ENCODE measurements at regions not wholly inside any gene's neighbourhood (a gene's known extent, or its start where the extent isn't known, plus 50 kb on each side); places are given as distances from the start of the nearest gene placed in this dataset.

DNA sequence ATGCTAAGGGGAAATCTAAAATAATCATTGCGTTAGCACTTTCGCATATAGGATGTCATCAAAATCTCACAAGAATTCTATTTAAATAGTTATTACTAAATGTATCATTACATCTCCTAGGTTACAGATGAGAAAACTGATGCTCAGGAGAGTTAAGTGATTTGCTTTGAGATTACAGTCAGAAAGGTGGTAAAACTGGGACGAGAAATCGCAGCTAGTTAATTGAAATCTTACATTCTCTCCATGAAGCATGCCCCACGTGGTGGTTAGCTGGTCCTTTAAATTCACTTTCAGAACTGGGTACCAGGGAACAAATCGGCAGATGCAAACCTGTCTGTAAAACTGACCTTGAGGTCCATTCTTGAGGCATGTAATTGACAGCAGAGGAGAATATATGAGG is 71.8 kb upstream of the PLEKHG7 start:
- H3K27ac ChIP-seq (ENCODE audit: low read depth in 1 of 2, low read length in 2 of 2) = no peak overlapping the region
- WGBS, 2 donors = 90 to 92% methylated on average over 6 of the region's 6 CpGs
- DNase-seq (no peak), ATAC-seq (ENCODE audit: low FRiP score) (no peak)
- H3K36me3 ChIP-seq (ENCODE audit: control insufficient read depth in 1 of 2, insufficient read depth in 2 of 2, low read length in 1 of 2) = no peaks in the 10 kb centered on the region
- no peaks in the 10 kb centered on the region for H3K27me3 ChIP-seq (ENCODE audit: control insufficient read depth in 1 of 2, insufficient read depth in 2 of 2, low read length in 1 of 2)
- no peaks in the 10 kb centered on the region for H3K9me3 ChIP-seq (ENCODE audit: control insufficient read depth, low read length)
- intact Hi-C loops (cut with DNase I) = no loop called here
- no peak overlapping the region for H3K4me3 ChIP-seq (ENCODE audit: low read length in 2 of 2)
- H3K4me1 ChIP-seq (ENCODE audit: control insufficient read depth in 1 of 2, insufficient read depth in 2 of 2, low read length in 2 of 2) = no peaks in the 10 kb centered on the region

DNA sequence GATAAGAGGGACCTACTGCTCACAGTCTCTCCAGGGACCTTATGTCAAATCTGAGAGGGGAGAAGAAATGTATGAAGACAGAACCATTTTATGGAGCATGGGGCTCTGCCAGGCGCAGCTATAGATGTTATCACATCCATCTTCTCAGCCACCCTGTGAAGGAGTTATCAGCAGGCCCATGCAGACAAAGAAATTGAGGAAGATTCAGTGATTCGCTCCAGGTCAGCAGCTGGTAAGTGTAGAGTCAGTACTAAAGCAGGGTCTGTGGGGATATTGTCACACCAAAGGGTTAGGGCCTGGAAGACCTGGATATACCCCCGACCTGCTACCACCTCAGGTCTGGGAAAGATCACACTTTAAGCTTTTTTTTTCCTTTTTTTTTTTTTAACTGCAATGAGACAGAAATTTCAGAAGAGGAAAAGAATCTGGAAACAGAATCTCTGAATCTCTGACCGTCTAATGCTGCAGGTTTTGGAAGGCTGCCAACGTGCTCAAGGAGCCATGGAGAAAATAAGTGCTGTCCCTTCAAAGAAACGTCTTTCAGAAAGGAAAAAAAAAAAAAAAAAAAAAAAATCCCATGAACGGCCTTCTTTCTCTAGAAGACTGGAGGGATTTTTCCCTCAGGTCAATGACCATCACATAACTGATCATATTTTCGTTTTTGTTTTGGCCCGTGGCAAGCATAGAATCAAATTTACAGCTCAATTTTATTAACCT is 73.3 kb upstream of the PLEKHG7 start:
- H3K9me3 ChIP-seq (ENCODE audit: control insufficient read depth, low read length) = no peaks in the 10 kb centered on the region
- no peaks in the 10 kb centered on the region for H3K27me3 ChIP-seq (ENCODE audit: control insufficient read depth in 1 of 2, insufficient read depth in 2 of 2, low read length in 1 of 2)
- ATAC-seq (ENCODE audit: low FRiP score) (no peak), DNase-seq (no peak)
- intact Hi-C loops (cut with DNase I) = no loop called here
- H3K27ac ChIP-seq (ENCODE audit: low read depth in 1 of 2, low read length in 2 of 2) = no peak overlapping the region
- WGBS, 2 donors = 45 to 47% methylated on average over 9 of the region's 9 CpGs
- no peak overlapping the region for H3K4me3 ChIP-seq (ENCODE audit: low read length in 2 of 2)
- H3K4me1 ChIP-seq (ENCODE audit: control insufficient read depth in 1 of 2, insufficient read depth in 2 of 2, low read length in 2 of 2) = no peaks in the 10 kb centered on the region
- no peaks in the 10 kb centered on the region for H3K36me3 ChIP-seq (ENCODE audit: control insufficient read depth in 1 of 2, insufficient read depth in 2 of 2, low read length in 1 of 2)

DNA sequence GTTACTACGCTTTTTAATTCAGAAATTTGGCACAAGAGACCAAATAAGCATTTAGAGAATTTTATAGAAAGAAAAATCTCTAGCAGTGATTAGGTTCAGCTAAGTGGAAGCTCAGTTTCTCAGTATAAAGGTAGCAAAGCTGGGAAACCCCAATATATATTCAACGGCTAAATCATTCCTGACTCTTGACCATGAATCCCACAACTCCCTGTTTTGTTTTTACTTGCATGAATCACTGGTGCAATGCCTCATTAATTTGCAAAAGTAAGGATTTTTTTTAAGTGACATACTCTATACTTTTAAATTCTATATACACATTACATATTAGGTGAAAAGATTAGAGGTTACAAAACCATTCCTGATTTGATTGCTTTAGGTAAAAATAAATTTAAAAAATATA is 74.3 kb upstream of the PLEKHG7 start:
- Histone ChIP-seq H3K9me3 (ENCODE audit: control insufficient read depth, low read length) (no peaks in the 10 kb centered on the region), H3K4me1 (ENCODE audit: control insufficient read depth in 1 of 2, insufficient read depth in 2 of 2, low read length in 2 of 2) (no peaks in the 10 kb centered on the region), H3K27ac (ENCODE audit: low read depth in 1 of 2, low read length in 2 of 2) (no peak overlapping the region), H3K36me3 (ENCODE audit: control insufficient read depth in 1 of 2, insufficient read depth in 2 of 2, low read length in 1 of 2) (no peaks in the 10 kb centered on the region), H3K27me3 (ENCODE audit: control insufficient read depth in 1 of 2, insufficient read depth in 2 of 2, low read length in 1 of 2) (no peaks in the 10 kb centered on the region), H3K4me3 (ENCODE audit: low read length in 2 of 2) (no peak overlapping the region)
- ATAC-seq (ENCODE audit: low FRiP score) = no peak
- DNase-seq = no peak
- 85 to 91% methylated on average over 2 of the region's 2 CpGs for WGBS, 2 donors
- intact Hi-C loops (cut with DNase I) = no loop called here

DNA sequence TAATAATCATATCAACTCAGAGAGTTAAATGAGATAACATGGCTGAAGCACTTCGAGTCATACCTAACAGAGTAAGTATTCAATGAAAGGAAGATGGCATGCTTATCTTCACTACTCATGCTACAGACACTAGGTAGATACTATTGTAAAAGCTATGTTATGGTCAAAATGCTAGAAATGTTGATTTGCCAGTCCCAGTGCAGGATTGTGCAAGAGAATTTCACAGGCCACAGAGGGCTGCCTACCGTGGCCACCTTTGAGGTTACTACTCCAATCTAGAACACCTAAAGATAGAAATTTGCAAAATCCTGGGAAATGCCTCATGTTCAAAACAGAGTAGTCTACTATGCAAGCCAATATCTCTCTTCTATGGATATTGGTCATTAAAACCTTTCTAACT is 75.3 kb upstream of the PLEKHG7 start:
- intact Hi-C loops (cut with DNase I) = no loop called here
- no peak overlapping the region for H3K4me3 ChIP-seq (ENCODE audit: low read length in 2 of 2)
- no peak for ATAC-seq (ENCODE audit: low FRiP score)
- no peak overlapping the region for H3K27ac ChIP-seq (ENCODE audit: low read depth in 1 of 2, low read length in 2 of 2)
- no peaks in the 10 kb centered on the region for H3K9me3 ChIP-seq (ENCODE audit: control insufficient read depth, low read length)
- 92 to 93% methylated on average over 2 of the region's 2 CpGs for WGBS, 2 donors
- no peaks in the 10 kb centered on the region for H3K36me3 ChIP-seq (ENCODE audit: control insufficient read depth in 1 of 2, insufficient read depth in 2 of 2, low read length in 1 of 2)
- H3K27me3 ChIP-seq (ENCODE audit: control insufficient read depth in 1 of 2, insufficient read depth in 2 of 2, low read length in 1 of 2) = no peaks in the 10 kb centered on the region
- DNase-seq = no peak
- no peaks in the 10 kb centered on the region for H3K4me1 ChIP-seq (ENCODE audit: control insufficient read depth in 1 of 2, insufficient read depth in 2 of 2, low read length in 2 of 2)

DNA sequence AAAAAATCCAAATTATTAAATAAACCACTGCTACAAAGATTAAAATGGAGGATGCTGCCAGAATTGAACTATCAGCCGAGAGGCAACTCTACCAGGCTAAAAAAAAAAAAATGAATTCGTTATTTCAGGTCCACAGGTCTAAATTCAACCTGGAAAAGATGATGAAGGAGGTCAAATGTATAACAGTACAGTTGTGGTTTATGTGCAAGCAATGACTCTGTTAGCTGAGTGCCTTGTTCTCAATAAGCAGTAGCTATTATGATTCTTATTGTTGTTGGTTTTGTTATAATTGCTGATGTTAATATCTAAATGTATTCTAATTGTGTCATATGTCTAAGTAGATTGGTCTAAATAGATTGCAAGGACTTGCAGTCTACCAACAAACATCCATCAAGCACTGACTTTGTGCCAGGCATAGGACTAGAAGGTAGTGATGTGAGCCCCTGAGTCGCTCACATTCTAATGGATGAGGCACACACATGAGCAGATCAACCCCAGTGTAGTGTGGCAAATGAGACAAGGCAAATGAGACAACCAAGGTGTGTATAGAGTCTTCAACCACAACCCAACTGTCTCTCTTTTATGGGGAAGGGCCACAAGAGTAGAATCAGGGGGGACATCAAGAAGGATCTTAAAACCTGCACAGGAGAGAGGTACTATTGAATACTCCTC is 77.0 kb upstream of the PLEKHG7 start:
- Histone ChIP-seq H3K9me3 (ENCODE audit: control insufficient read depth, low read length) (no peaks in the 10 kb centered on the region), H3K4me1 (ENCODE audit: control insufficient read depth in 1 of 2, insufficient read depth in 2 of 2, low read length in 2 of 2) (no peaks in the 10 kb centered on the region), H3K27me3 (ENCODE audit: control insufficient read depth in 1 of 2, insufficient read depth in 2 of 2, low read length in 1 of 2) (no peaks in the 10 kb centered on the region), H3K27ac (ENCODE audit: low read depth in 1 of 2, low read length in 2 of 2) (no peak overlapping the region), H3K36me3 (ENCODE audit: control insufficient read depth in 1 of 2, insufficient read depth in 2 of 2, low read length in 1 of 2) (no peaks in the 10 kb centered on the region), H3K4me3 (ENCODE audit: low read length in 2 of 2) (no peak overlapping the region)
- 83 to 84% methylated on average over 3 of the region's 3 CpGs for WGBS, 2 donors
- no peak for ATAC-seq (ENCODE audit: low FRiP score)
- intact Hi-C loops (cut with DNase I) = no loop called here
- DNase-seq = no peak

DNA sequence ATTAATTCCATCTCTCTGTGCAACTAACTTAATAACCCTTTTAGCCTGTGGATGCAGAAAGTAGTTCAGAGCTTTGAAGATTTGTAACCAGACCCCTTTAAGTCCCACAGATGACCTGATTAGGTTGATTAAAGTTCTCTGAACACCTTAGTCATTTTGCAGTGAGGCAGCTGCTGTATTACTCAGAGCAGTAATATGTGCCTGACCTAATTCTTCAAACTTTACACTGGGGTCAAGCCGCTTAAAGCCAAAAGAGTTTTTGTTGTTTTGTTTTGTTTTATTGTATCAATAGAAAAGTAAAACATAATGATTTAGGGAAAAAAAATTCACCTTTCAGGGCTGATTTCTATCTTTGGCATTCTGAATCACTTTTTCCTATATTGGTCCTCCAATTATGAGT is 78.6 kb upstream of the PLEKHG7 start:
- ATAC-seq (ENCODE audit: low FRiP score) (no peak), DNase-seq (no peak)
- 87 to 96% methylated on average over 1 of the region's 1 CpG for WGBS, 2 donors
- Histone ChIP-seq H3K4me3 (ENCODE audit: low read length in 2 of 2) (no peak overlapping the region), H3K27ac (ENCODE audit: low read depth in 1 of 2, low read length in 2 of 2) (no peak overlapping the region), H3K27me3 (ENCODE audit: control insufficient read depth in 1 of 2, insufficient read depth in 2 of 2, low read length in 1 of 2) (no peaks in the 10 kb centered on the region), H3K9me3 (ENCODE audit: control insufficient read depth, low read length) (no peaks in the 10 kb centered on the region), H3K4me1 (ENCODE audit: control insufficient read depth in 1 of 2, insufficient read depth in 2 of 2, low read length in 2 of 2) (no peaks in the 10 kb centered on the region), H3K36me3 (ENCODE audit: control insufficient read depth in 1 of 2, insufficient read depth in 2 of 2, low read length in 1 of 2) (no peaks in the 10 kb centered on the region)
- intact Hi-C loops (cut with DNase I) = no loop called here

DNA sequence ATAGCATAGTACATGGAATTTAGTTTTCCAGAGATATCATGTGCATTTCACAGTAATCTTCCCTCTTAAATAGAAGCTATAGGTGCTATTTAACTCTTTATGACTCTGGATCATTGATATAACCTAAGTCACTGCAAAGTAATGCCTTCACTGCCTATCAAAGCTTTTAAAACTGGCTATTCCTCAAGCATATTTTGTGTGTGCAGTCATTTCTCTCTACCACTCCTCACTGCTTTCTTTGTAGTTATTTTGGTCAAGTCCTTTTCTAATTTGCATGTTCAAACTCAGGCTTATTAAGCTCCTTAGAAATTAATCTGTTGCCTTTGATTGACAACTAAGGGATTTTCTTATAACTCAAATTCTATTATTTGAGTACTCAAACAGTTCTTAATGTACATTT is 79.4 kb upstream of the PLEKHG7 start:
- H3K36me3 ChIP-seq (ENCODE audit: control insufficient read depth in 1 of 2, insufficient read depth in 2 of 2, low read length in 1 of 2) = no peaks in the 10 kb centered on the region
- no peaks in the 10 kb centered on the region for H3K9me3 ChIP-seq (ENCODE audit: control insufficient read depth, low read length)
- DNase-seq (no peak), ATAC-seq (ENCODE audit: low FRiP score) (no peak)
- H3K27ac ChIP-seq (ENCODE audit: low read depth in 1 of 2, low read length in 2 of 2) = no peak overlapping the region
- H3K4me1 ChIP-seq (ENCODE audit: control insufficient read depth in 1 of 2, insufficient read depth in 2 of 2, low read length in 2 of 2) = no peaks in the 10 kb centered on the region
- H3K4me3 ChIP-seq (ENCODE audit: low read length in 2 of 2) = no peak overlapping the region
- intact Hi-C loops (cut with DNase I) = no loop called here
- H3K27me3 ChIP-seq (ENCODE audit: control insufficient read depth in 1 of 2, insufficient read depth in 2 of 2, low read length in 1 of 2) = no peaks in the 10 kb centered on the region

DNA sequence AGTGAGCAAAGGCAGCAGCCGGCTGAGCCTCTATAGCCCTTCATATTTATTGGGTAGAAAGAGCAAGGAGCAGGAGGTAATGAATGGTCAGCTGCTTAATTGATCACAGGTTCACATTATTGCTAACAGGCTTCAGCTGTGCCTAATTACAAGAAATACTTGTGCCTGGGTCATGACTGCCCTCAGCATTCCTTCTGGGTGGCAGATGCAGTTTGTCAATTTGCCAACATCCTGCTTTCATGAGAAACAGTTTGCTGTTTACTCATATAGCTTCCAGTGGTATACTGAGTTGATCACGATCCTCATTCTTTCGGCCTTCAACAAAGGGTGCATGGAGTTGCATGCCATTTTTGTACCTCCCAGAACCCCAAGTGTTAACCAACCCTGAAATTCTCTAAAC is 81.0 kb upstream of the PLEKHG7 start:
- DNase-seq (no peak), ATAC-seq (ENCODE audit: low FRiP score) (no peak)
- intact Hi-C loops (cut with DNase I) = no loop called here
- Histone ChIP-seq H3K4me3 (ENCODE audit: low read length in 2 of 2) (no peak overlapping the region), H3K36me3 (ENCODE audit: control insufficient read depth in 1 of 2, insufficient read depth in 2 of 2, low read length in 1 of 2) (no peaks in the 10 kb centered on the region), H3K9me3 (ENCODE audit: control insufficient read depth, low read length) (no peaks in the 10 kb centered on the region), H3K27ac (ENCODE audit: low read depth in 1 of 2, low read length in 2 of 2) (no peak overlapping the region), H3K4me1 (ENCODE audit: control insufficient read depth in 1 of 2, insufficient read depth in 2 of 2, low read length in 2 of 2) (no peaks in the 10 kb centered on the region), H3K27me3 (ENCODE audit: control insufficient read depth in 1 of 2, insufficient read depth in 2 of 2, low read length in 1 of 2) (no peaks in the 10 kb centered on the region)
- WGBS, 2 donors = 83 to 87% methylated on average over 3 of the region's 3 CpGs

DNA sequence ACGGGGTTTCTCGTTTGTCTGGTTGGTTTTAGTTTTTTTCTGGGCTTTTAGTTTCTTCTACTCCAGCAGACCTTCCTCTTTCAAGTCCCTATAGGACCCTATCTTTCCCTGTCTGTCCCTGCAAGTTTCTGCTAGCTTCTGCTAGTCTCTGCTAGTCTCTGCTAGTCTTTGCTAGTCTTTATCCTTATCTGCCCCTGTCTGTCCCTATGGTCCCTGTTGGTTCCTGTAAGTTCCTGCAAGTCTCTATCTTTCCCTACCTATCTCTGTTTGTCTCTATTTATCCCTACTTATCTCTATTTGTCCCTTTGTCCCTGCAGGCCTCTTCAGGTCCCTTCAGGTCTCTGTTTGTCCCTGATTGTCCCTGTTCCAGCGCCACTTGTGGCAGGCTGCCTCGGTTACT is 81.5 kb upstream of the PLEKHG7 start:
- WGBS, 2 donors = 95 to 97% methylated on average over 4 of the region's 4 CpGs
- H3K36me3 ChIP-seq (ENCODE audit: control insufficient read depth in 1 of 2, insufficient read depth in 2 of 2, low read length in 1 of 2) = no peaks in the 10 kb centered on the region
- DNase-seq = no peak
- no peaks in the 10 kb centered on the region for H3K4me1 ChIP-seq (ENCODE audit: control insufficient read depth in 1 of 2, insufficient read depth in 2 of 2, low read length in 2 of 2)
- H3K27me3 ChIP-seq (ENCODE audit: control insufficient read depth in 1 of 2, insufficient read depth in 2 of 2, low read length in 1 of 2) = no peaks in the 10 kb centered on the region
- H3K27ac ChIP-seq (ENCODE audit: low read depth in 1 of 2, low read length in 2 of 2) = no peak overlapping the region
- no peak overlapping the region for H3K4me3 ChIP-seq (ENCODE audit: low read length in 2 of 2)
- intact Hi-C loops (cut with DNase I) = no loop called here
- H3K9me3 ChIP-seq (ENCODE audit: control insufficient read depth, low read length) = no peaks in the 10 kb centered on the region
- no peak for ATAC-seq (ENCODE audit: low FRiP score)
